Stimulated activated CD4-positive, alpha-beta T cell treated with anti-CD3 and anti-CD28 coated beads, TNF-alpha, amount 100 ng/mL, for 24 hours (primary cell): ENCODE measurements at regions not wholly inside any gene's neighbourhood (a gene's known extent, or its start where the extent isn't known, plus 50 kb on each side); places are given as distances from the start of the nearest gene placed in this dataset.

Experiments used
- DNase-seq, 3 experiments: peaks; one replicate each; pipeline ENCODE4 v3.0.0-alpha.2; 2020; ENCODE audit warnings: low read depth in 3 of 3

DNA sequence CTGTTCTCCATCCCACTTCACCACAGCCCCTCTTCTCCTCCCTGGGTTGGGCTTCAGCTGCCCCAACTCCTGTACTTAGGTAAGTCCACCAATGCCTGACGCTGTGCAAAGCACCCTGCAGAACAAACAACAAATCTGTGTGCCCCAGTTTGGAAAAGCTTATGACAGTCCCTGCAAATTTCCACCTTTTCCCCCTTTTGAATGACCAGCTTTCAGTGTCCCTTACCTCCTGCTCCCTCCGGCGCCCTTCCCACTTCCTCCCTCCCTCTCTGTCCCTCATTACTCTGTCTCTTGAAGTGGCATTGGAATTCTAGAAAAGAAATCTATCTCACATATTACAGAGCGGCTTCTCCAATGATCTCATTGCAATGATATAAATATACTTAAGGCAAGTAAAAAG is 352.9 kb upstream of the B3GAT1 start:
- no peak for DNase-seq

- no peak for DNase-seq
Measured at GRCh38 chr11:134764367-134764766, 352.3 kb upstream of the B3GAT1 start.

DNA sequence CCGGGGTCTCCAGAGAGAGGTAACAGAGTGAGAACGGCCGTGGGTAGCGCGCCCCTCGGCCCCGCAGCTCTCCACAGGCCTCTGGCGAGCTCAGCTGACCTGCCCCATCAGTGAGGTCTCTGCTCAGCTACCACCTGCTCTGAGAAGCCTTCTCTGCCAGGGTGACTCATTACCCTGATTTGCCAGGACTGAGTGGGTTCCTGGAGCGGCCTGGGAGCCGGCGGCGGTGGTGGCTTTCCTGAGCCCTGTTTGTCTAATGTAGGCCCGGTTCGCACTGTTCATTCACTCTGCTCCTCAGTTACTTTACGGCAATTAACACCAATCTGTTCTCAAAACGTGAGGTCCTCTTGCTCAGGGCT is 351.0 kb upstream of the B3GAT1 start:
- DNase-seq = no peak

GRCh38 chr11:134762248-134763029 is 350.4 kb upstream of the B3GAT1 start:
- DNase-seq = no peak

GRCh38 chr11:134761926-134762247 is 349.8 kb upstream of the B3GAT1 start:
- DNase-seq = no peak

- no peak for DNase-seq
Measured at GRCh38 chr11:134761386-134761785, 349.3 kb upstream of the B3GAT1 start.

GRCh38 chr11:134760957-134761356 is 348.9 kb upstream of the B3GAT1 start:
- no peak for DNase-seq

GRCh38 chr11:134760299-134760698 is 348.3 kb upstream of the B3GAT1 start:
- no peak for DNase-seq

DNA sequence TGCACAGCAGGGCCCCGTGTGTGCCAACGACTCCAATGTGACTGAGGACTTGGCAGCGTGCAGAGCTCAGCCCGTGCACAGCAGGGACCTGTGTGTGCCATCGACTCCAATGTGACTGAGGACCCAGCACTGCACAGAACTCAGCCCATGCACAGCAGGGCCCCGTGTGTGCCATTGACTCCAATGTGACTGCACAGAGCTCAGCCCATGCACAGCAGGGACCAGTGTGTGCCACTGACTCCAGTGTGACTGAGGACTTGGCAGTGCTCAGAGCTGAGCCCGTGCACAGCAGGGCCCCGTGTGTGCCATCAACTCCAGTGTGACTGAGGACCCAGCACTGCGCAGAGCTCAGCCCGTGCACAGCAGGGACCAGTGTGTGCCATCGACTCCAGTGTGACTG is 347.8 kb upstream of the B3GAT1 start:
- no peak for DNase-seq

DNA sequence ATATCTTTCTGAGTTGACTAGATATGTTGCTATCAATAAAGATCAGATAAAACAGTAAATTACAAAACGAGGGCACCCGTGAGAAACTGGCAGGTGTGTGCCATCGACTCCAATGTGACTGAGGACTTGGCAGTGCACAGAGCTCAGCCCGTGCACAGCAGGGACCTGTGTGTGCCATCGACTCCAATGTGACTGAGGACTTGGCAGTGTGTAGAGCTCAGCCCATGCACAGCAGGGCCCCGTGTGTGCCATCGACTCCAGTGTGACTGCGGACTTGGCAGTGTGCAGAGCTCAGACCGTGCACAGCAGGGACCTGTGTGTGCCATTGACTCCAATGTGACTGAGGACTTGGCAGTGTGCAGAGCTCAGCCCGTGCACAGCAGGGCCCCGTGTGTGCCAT is 347.2 kb upstream of the B3GAT1 start:
- DNase-seq = no peak

DNA sequence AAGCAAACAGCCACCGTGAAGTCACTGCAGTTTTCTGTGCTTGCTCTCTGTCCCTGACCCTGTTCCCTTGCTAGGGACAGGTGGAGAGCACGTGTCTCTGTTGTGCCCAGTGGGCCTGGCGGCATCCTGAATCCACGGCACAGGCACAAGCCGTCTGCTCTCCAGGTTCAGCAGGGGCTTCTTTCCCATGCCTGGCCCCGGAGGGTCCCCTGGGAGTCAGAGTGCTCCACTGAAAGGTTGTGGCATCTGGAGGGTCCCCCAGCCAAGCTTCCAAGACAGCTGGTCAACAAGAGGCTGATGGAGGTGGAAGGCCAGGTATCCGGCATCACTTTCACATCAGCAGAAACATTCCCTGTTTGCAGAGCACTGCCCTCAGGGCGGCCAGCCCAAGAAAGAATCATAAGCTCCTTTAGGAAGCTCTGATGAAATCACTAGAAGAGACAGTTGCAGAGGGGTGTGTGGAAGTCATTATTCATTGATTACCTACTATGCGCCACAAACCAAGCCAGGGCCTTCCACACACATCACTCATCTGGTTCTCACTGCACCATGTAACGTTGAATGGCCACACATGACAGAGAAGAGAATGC is 346.4 kb upstream of the B3GAT1 start:
- DNase-seq = no peak

- DNase-seq = no peak
Measured at GRCh38 chr11:134757633-134758032, 345.6 kb upstream of the B3GAT1 start.

DNA sequence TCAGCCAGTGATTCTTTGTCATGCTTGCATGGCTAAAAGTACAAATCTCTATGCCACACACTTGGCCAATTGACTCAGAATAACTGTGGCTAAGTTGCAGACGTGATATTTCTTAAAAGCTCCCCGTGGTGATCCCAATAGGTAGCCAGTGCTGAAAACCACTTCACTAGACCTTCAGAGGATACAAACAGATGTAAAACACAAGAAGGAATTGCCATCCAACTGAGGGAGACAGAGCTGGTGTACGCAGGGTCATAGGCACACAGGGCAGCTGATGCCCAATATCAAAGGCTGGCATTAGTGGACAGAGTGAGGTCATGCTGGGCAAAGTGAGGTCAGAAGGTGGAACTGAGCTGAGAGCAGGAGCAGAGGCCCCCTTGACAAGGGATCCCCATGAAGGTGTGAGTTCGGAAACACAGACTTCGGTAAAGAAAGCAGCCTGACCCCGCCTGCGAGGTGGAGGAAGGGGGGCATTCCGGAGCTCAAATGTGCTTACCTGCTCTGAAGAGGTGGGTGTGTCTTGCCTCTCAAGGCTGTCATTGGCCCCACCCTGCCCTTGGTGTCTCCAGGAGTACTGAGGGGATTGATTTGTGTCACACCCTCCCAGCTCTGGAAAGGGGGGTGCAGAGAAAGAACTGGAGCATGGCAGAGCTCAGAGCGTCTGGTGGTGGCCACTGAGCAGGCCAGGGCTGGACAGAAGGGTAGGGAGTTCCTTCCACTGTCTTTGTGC is 344.9 kb upstream of the B3GAT1 start:
- DNase-seq = no peak

GRCh38 chr11:134755535-134755934 is 343.5 kb upstream of the B3GAT1 start:
- DNase-seq = no peak

GRCh38 chr11:134754521-134755198 is 342.6 kb upstream of the B3GAT1 start:
- DNase-seq = no peak

DNA sequence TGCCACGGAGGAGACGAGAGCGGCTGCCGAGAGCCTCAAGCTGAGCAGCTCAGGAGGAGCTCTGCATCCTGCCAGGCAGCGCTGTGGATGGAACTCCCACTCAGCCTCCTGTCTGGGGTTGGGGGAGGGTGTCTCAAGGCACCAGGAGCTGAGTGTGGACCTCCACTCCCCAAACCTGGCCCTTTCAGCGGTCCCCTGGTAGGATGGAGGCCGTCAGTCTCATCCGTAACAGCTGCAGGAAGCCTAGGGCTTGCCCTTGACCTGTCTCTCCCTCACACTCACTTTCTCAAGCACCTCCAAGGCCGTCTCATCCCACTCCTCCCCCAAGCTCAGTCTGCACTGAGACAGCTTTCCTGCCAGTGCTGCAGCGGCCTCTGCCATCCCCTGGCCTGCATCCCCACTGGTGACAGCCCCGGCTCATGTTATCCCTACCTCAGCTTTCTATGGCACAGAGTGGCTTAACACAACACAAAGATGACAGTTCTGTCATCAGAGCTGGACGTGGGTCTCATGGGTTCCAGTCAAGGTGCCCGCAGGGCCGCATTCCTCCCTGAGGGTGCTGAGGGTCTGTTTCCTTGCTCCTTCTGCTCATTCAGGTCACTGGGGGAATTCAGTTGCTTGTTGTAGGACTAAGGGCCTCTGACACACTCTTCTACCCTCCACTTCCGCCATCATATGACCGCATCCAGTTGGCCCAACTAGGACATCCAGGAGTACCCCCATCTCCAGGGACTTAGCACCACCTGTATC is 341.9 kb upstream of the B3GAT1 start:
- no peak for DNase-seq

DNA sequence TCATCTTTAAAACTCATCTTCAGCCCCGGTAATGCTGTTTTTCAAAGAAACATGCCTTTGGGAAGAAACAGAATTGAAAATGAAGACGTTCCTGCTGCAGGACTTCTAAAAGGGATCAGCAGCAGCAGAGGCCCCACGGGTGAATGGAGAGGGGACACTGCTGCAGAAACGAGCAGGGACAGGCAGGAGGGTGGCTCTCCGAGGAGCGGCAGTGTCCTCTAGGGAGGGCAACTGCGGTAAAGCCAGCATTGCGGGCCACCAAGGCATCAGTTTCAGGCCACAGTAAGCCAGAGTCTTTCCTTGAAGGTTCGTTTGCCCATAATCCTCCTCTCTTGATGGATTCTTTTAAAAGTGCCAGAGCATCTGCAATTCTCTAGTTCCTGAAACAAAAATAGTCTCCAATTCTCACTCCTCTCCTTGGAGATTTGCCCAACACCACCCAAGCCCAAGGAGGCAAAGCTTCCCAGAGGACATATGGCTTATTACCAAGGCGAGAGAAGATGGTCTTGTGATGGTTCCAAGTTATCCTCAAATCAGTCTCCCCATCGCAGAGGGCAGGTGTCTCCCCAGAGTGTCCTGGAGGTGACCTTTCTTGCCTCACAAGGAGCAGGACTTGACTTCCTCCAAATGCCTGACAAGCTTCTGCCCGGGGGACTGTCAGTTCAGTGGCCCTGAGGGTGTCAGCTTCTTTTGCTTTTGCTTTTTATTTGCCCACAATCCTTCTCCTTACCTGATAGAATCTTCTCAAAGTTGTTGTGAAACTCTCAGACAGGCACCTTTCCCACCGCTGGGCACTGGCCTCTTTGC is 341.1 kb upstream of the B3GAT1 start:
- no peak for DNase-seq

GRCh38 chr11:134752526-134752925 is 340.5 kb upstream of the B3GAT1 start:
- DNase-seq = no peak

DNA sequence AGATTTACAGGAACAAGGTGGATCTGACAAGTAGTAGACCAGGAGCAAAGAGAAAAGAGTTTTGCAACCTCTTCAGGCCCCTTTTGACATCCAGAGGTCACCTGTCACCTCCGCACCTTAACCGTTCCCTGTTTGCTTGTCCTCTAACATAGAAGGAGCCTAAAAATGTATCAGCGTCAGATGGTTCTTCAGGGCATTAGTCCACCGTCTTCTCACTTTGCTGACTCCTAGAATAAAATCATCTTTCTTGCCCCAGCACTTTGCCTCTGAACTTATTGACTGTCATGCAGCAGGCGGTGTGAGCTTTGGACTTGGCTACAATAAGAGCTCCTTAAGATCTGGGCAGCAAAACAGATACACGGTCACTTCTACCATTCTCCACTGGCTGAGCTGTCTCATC is 339.7 kb upstream of the B3GAT1 start:
- no peak for DNase-seq

DNA sequence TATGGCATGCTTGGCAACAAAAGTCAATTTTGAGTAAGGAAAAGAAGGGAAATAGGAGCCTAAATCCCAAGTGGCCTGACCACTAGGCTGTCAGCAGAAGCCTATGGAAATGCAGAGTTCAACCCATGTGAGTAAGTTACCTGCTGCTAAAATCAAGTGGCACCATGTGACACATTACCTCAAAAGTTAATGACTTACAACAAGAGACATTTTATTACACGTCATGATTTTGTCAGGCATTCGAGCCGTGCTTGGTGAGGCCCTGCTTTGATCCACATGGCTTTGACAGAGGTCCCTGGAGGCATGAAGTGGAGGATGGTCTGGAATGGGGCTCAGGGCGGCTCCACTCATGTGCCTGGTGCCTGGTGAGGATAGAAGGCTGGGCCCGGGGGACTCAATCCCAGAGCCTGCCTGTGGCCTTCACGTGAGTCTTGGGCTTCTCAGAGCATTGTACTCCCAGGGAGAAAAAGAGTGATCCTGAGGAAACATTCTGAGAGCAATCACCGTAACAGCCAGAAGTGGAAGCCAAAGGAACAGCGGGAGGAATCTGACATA is 339.1 kb upstream of the B3GAT1 start:
- no peak for DNase-seq

DNA sequence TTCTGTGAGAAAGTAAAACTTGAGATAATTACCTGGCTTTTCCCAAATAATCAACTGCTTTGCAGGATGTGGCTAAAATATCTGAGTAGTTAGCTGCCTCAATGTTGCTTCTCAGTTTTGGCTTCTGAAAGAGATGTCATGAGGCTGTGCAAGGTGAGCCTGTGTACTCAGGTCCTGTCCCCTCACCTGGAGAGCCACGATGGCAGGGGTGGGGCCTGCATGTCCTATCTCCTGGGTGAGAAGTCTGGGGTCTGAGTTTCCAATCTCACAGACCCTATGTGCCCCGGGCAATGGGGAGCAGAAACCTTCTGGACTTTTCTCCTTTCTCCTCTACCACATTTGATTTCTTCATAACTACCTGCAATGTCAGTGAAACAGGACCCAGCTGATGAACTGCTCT is 338.6 kb upstream of the B3GAT1 start:
- no peak for DNase-seq
